Testis (tissue), 2 donors: ENCODE measurements at regions not wholly inside any gene's neighbourhood (a gene's known extent, or its start where the extent isn't known, plus 50 kb on each side); places are given as distances from the start of the nearest gene placed in this dataset.

Experiments
- CTCF ChIP-seq, 3 experiments: fragments of 450-650 bp in 2 of 3; fragments of 200-600 bp in 1 of 3; sonication (generic) in 1 of 3; IDR thresholded peaks; one replicate each; pipeline ENCODE4 v1.5.1; 2016 to 2019; ENCODE audit warnings: antibody characterized with exemption in 3 of 3, mild to moderate bottlenecking in 2 of 3, moderate library complexity in 1 of 3
- POLR2A ChIP-seq: fragments of 450-650 bp; IDR thresholded peaks from one replicate; pipeline ENCODE4 v1.6.1; 2017; ENCODE audit warnings: antibody characterized with exemption, mild to moderate bottlenecking, moderate library complexity

GRCh38 chr18:65592435-65592834 is 158.4 kb upstream of the CDH7 start:
- TF ChIP-seq CTCF (IDR thresholded peaks at IDR 0.05) = no peak
- no peak for TF ChIP-seq POLR2A
